Stomach (tissue), 4 donors: ENCODE measurements at regions not wholly inside any gene's neighbourhood (a gene's known extent, or its start where the extent isn't known, plus 50 kb on each side); places are given as distances from the start of the nearest gene placed in this dataset.

Source experiments
- CTCF ChIP-seq, 7 experiments: fragments of 450-650 bp in 4 of 7; fragments of 200-600 bp in 3 of 7; sonication (generic) in 3 of 7; IDR thresholded peaks; one replicate each; pipeline ENCODE4 v1.5.1; 2016 to 2019; ENCODE audit warnings: antibody characterized with exemption in 7 of 7, control low read depth in 2 of 7, mild to moderate bottlenecking in 1 of 7
- POLR2A ChIP-seq, 4 donors: fragments of 450-650 bp; IDR thresholded peaks; one replicate each; pipeline ENCODE4 v1.6.1; 2016; ENCODE audit warnings: antibody characterized with exemption in 4 of 4, control low read depth in 2 of 4, mild to moderate bottlenecking in 1 of 4, moderate library complexity in 1 of 4
- POLR2AphosphoS5 ChIP-seq, 3 donors: sonication (generic); formaldehyde crosslinking; IDR thresholded peaks; one replicate each; pipeline ENCODE4 v1.6.1; 2016; ENCODE audit warnings: antibody characterized with exemption in 3 of 3

GRCh38 chr15:38878926-38879325 is 314.3 kb upstream of the RASGRP1 start:
- TF ChIP-seq POLR2A (IDR thresholded peaks at IDR 0.05) (no peak), CTCF (IDR thresholded peaks at IDR 0.05) (no peak), POLR2AphosphoS5 (IDR thresholded peaks at IDR 0.05) (no peak)
